Activated effector memory CD4-positive, alpha-beta T cell treated with Interleukin-2 at 50 U/mL for 16 hours (primary cell): ENCODE measurements at regions not wholly inside any gene's neighbourhood (a gene's known extent, or its start where the extent isn't known, plus 50 kb on each side); places are given as distances from the start of the nearest gene placed in this dataset.

Experiments
- DNase-seq: peaks from one replicate; pipeline ENCODE4 v3.0.0-alpha.2; 2020

- DNase-seq, result no peak
Measured at GRCh38 chr3:193970773-193971206, 165.2 kb upstream of the HES1 start.

GRCh38 chr3:193971261-193971751 lies 164.6 kb upstream of the HES1 start:
- DNase-seq, result no peak

- no peak for DNase-seq
Measured at GRCh38 chr3:193971966-193972365, 164.0 kb upstream of the HES1 start.

GRCh38 chr3:193972832-193973231 lies 163.1 kb upstream of the HES1 start:
- DNase-seq, result no peak

- DNase-seq, result no peak
Measured at GRCh38 chr3:193974191-193974652, 161.7 kb upstream of the HES1 start.

- no peak for DNase-seq
Measured at GRCh38 chr3:193974671-193975535, 161.0 kb upstream of the HES1 start.

- no peak for DNase-seq
Measured at GRCh38 chr3:193977622-193978021, 158.3 kb upstream of the HES1 start.

- no peak for DNase-seq
Measured at GRCh38 chr3:193978030-193978429, 157.9 kb upstream of the HES1 start.

- DNase-seq, result no peak
Measured at GRCh38 chr3:193978486-193978885, 157.5 kb upstream of the HES1 start.

GRCh38 chr3:193980326-193980725 lies 155.6 kb upstream of the HES1 start:
- DNase-seq, result no peak

- DNase-seq, result no peak
Measured at GRCh38 chr3:193980905-193981304, 155.0 kb upstream of the HES1 start.

GRCh38 chr3:193981504-193981903 lies 154.4 kb upstream of the HES1 start:
- DNase-seq, result no peak

GRCh38 chr3:193982258-193982659 lies 153.7 kb upstream of the HES1 start:
- no peak for DNase-seq

- DNase-seq, result no peak
Measured at GRCh38 chr3:193983846-193984818, 151.8 kb upstream of the HES1 start.

- no peak for DNase-seq
Measured at GRCh38 chr3:193984876-193985275, 151.1 kb upstream of the HES1 start.

GRCh38 chr3:193987186-193987585 lies 148.8 kb upstream of the HES1 start:
- no peak for DNase-seq

- DNase-seq, result no peak
Measured at GRCh38 chr3:193989186-193989585, 146.8 kb upstream of the HES1 start.

GRCh38 chr3:193991666-193992424 lies 144.1 kb upstream of the HES1 start:
- DNase-seq, result no peak

- DNase-seq, result no peak
Measured at GRCh38 chr3:193992425-193993037, 143.4 kb upstream of the HES1 start.

- no peak for DNase-seq
Measured at GRCh38 chr3:193996221-193996620, 139.7 kb upstream of the HES1 start.

- no peak for DNase-seq
Measured at GRCh38 chr3:193996641-193997089, 139.3 kb upstream of the HES1 start.
